Astrocyte of the hippocampus (primary cell): ENCODE measurements at regions not wholly inside any gene's neighbourhood (a gene's known extent, or its start where the extent isn't known, plus 50 kb on each side); places are given as distances from the start of the nearest gene placed in this dataset.
A peak's percentile ranks its signal among the peaks of the same experiment; 100 is the strongest.

Source experiments
- DNase-seq: peaks from one replicate; pipeline ENCODE4 v3.0.0; 2011; ENCODE audit warnings: low read depth, low spot score

- DNase-seq, result no peak
These were observed 324.8 kb upstream of the FAR2 start for GRCh38 chr12:28824193-28824846.

- no peak for DNase-seq
These were observed 324.2 kb upstream of the FAR2 start for GRCh38 chr12:28824849-28825248.

- DNase-seq, result no peak
These were observed 322.3 kb upstream of the FAR2 start for GRCh38 chr12:28826766-28827165.

- DNase-seq, result no peak
These were observed 321.2 kb upstream of the FAR2 start for GRCh38 chr12:28827861-28828260.

- no peak for DNase-seq
These were observed 320.8 kb upstream of the FAR2 start for GRCh38 chr12:28828318-28828717.

- no peak for DNase-seq
These were observed 318.6 kb upstream of the FAR2 start for GRCh38 chr12:28830491-28830890.

- no peak for DNase-seq
These were observed 304.4 kb upstream of the FAR2 start for GRCh38 chr12:28844718-28845117.

GRCh38 chr12:28851781-28852180 lies 297.3 kb upstream of the FAR2 start:
- peak; percentile 49 for DNase-seq

GRCh38 chr12:28855761-28856310 lies 293.2 kb upstream of the FAR2 start:
- no peak for DNase-seq

GRCh38 chr12:28857369-28857768 lies 291.7 kb upstream of the FAR2 start:
- no peak for DNase-seq

GRCh38 chr12:28859551-28859950 lies 289.5 kb upstream of the FAR2 start:
- no peak for DNase-seq

- DNase-seq, result no peak
These were observed 283.3 kb upstream of the FAR2 start for GRCh38 chr12:28865776-28866175.

GRCh38 chr12:28866296-28866695 lies 282.8 kb upstream of the FAR2 start:
- no peak for DNase-seq

- peak; percentile 29 for DNase-seq
These were observed 282.2 kb upstream of the FAR2 start for GRCh38 chr12:28866715-28867503.

GRCh38 chr12:28868414-28868813 lies 280.7 kb upstream of the FAR2 start:
- DNase-seq, result no peak

- peak; percentile 79 for DNase-seq
These were observed 279.9 kb upstream of the FAR2 start for GRCh38 chr12:28869197-28869596.

GRCh38 chr12:28870839-28871440 lies 278.1 kb upstream of the FAR2 start:
- no peak for DNase-seq

- peak; percentile 82 for DNase-seq
These were observed 276.3 kb upstream of the FAR2 start for GRCh38 chr12:28872654-28873268.

- no peak for DNase-seq
These were observed 274.3 kb upstream of the FAR2 start for GRCh38 chr12:28874758-28875157.

- no peak for DNase-seq
These were observed 272.8 kb upstream of the FAR2 start for GRCh38 chr12:28876196-28876798.

- DNase-seq, result no peak
These were observed 271.2 kb upstream of the FAR2 start for GRCh38 chr12:28877854-28878253.

- DNase-seq, result no peak
These were observed 270.4 kb upstream of the FAR2 start for GRCh38 chr12:28878629-28879028.
